ENCODE measurements at regions not wholly inside any gene's neighbourhood (a gene's known extent, or its start where the extent isn't known, plus 50 kb on each side); places are given as distances from the start of the nearest gene placed in this dataset.
A peak's percentile ranks its signal among the peaks of the same experiment; 100 is the strongest.

- no peak for TF ChIP-seq GFI1B (tag by site-specific recombination; IDR thresholded peaks at IDR 0.05)
- TF ChIP-seq ZNF621 (tag by site-specific recombination; IDR thresholded peaks at IDR 0.05): no peak
- no peak for TF ChIP-seq BCL6B (tag by site-specific recombination; IDR thresholded peaks at IDR 0.05)
- TF ChIP-seq ZFP3 (tag by site-specific recombination; IDR thresholded peaks at IDR 0.05; ENCODE audit: low read depth): no peak
Measured at GRCh38 chr11:29040489-29040888, 932.3 kb downstream of the METTL15 start (continued).

GRCh38 chr11:29032384-29033149, 924.4 kb downstream of the METTL15 start:
- Histone ChIP-seq H3K4me1 (ENCODE audit: control insufficient read depth, insufficient read depth, low read length) (no peaks in the 10 kb centered on the region), H3K36me3 (ENCODE audit: control insufficient read depth in 2 of 2, insufficient read depth in 1 of 2, low read length in 2 of 2) (no peaks in the 10 kb centered on the region), H3K9me3 (ENCODE audit: control insufficient read depth, insufficient read depth, low read depth, low read length) (no peaks in the 10 kb centered on the region), H3K27ac (ENCODE audit: extremely low read depth, low read depth, low read length) (no peak overlapping the region), H3K4me3 (ENCODE audit: low read depth, low read length) (no peak overlapping the region)
- TF ChIP-seq SCRT2 (tag by site-specific recombination; IDR thresholded peaks at IDR 0.05) (no peak), ZNF785 (tag by site-specific recombination; IDR thresholded peaks at IDR 0.05) (no peak), ZNF843 (tag by site-specific recombination; IDR thresholded peaks at IDR 0.05) (no peak), ZNF202 (tag by site-specific recombination; IDR thresholded peaks at IDR 0.05; ENCODE audit: borderline replicate concordance) (no peak), ZNF398 (tag by site-specific recombination; IDR thresholded peaks at IDR 0.05) (no peak), ZNF600 (tag by site-specific recombination; IDR thresholded peaks at IDR 0.05) (no peak), ZNF24 (tag by site-specific recombination; IDR thresholded peaks at IDR 0.05) (no peak)
- ChIA-PET CTCF (no interaction called here), POLR2A (no interaction called here)

- POLR2A ChIA-PET: no interaction called here
- H3K27ac ChIP-seq (ENCODE audit: extremely low read depth, low read depth, low read length): no peak overlapping the region
- CTCF ChIA-PET: interaction anchor here (1.8 kb wide), 1 partner anchor 9 kb away, joined by 7 read pairs; no protein-coding TSS in a partner anchor
- H3K9me3 ChIP-seq (ENCODE audit: control insufficient read depth, insufficient read depth, low read depth, low read length): no peaks in the 10 kb centered on the region
- H3K4me1 ChIP-seq (ENCODE audit: control insufficient read depth, insufficient read depth, low read length): no peaks in the 10 kb centered on the region
- H3K36me3 ChIP-seq (ENCODE audit: control insufficient read depth in 2 of 2, insufficient read depth in 1 of 2, low read length in 2 of 2): no peaks in the 10 kb centered on the region
- no peak overlapping the region for H3K4me3 ChIP-seq (ENCODE audit: low read depth, low read length)
- TF ChIP-seq ZNF280D (tag by site-specific recombination; IDR thresholded peaks at IDR 0.05): no peak
- TF ChIP-seq ZSCAN5A (tag by site-specific recombination; IDR thresholded peaks at IDR 0.05): no peak
- TF ChIP-seq ZNF114 (tag by site-specific recombination; IDR thresholded peaks at IDR 0.05): no peak
- TF ChIP-seq TRIM28 (IDR thresholded peaks at IDR 0.05; ENCODE audit: borderline replicate concordance, low read length): 0 out of 2 replicates have a peak, but pooled peaks have one; percentile 21
- TF ChIP-seq HOXD13 (CRISPR knock-in tag; IDR thresholded peaks at IDR 0.05; ENCODE audit: borderline replicate concordance): no peak
- TF ChIP-seq ZBTB17 (tag by site-specific recombination; IDR thresholded peaks at IDR 0.05): no peak
- no peak for TF ChIP-seq PBX3 (CRISPR knock-in tag; IDR thresholded peaks at IDR 0.05)
- TF ChIP-seq REPIN1 (tag by site-specific recombination; IDR thresholded peaks at IDR 0.05; ENCODE audit: low read depth): no peak
- TF ChIP-seq ZNF510 (tag by site-specific recombination; IDR thresholded peaks at IDR 0.05; ENCODE audit: insufficient replicate concordance): no peak
- no peak for TF ChIP-seq MEIS1 (CRISPR knock-in tag; IDR thresholded peaks at IDR 0.05; ENCODE audit: borderline replicate concordance)
- TF ChIP-seq SETDB1 (IDR thresholded peaks at IDR 0.05; ENCODE audit: insufficient read length, low read length): peak; percentile 29
- TF ChIP-seq TCF7L2 (IDR thresholded peaks at IDR 0.05; ENCODE audit: borderline replicate concordance, low read depth, low read length): no peak
- no peak for TF ChIP-seq ZNF19 (tag by site-specific recombination; IDR thresholded peaks at IDR 0.05; ENCODE audit: low read depth)
- TF ChIP-seq ZNF121 (tag by site-specific recombination; IDR thresholded peaks at IDR 0.05): no peak
- TF ChIP-seq KLF1 (tag by site-specific recombination; IDR thresholded peaks at IDR 0.05): no peak
Measured at GRCh38 chr11:29029452-29029851, 921.3 kb downstream of the METTL15 start.
